ENCODE measurements at regions not wholly inside any gene's neighbourhood (a gene's known extent, or its start where the extent isn't known, plus 50 kb on each side); places are given as distances from the start of the nearest gene placed in this dataset.
"Not testable (repeated sequence)": the region's sequence is repeated elsewhere in the genome, so short reads cannot be mapped to it uniquely, and the experiment has no call there.

- DNase-seq: no peak
Measured at GRCh38 chr5:5783021-5783420, 360.5 kb downstream of the ICE1 start.

- no peak for DNase-seq
Measured at GRCh38 chr5:5782402-5782801, 359.9 kb downstream of the ICE1 start.

GRCh38 chr5:5781335-5781734, 358.9 kb downstream of the ICE1 start:
- DNase-seq: no peak

GRCh38 chr5:5780253-5780652, 357.8 kb downstream of the ICE1 start:
- DNase-seq: no peak

GRCh38 chr5:5777013-5777412, 354.5 kb downstream of the ICE1 start:
- no peak for DNase-seq

GRCh38 chr5:5772202-5772601, 349.7 kb downstream of the ICE1 start:
- DNase-seq: no peak

- DNase-seq: no peak
Measured at GRCh38 chr5:5770825-5771224, 348.3 kb downstream of the ICE1 start.

- DNase-seq: no peak
Measured at GRCh38 chr5:5767286-5767928, 344.9 kb downstream of the ICE1 start.

- no peak for DNase-seq
Measured at GRCh38 chr5:5765066-5765850, 342.8 kb downstream of the ICE1 start.

- no peak for DNase-seq
Measured at GRCh38 chr5:5764246-5764645, 341.8 kb downstream of the ICE1 start.

- DNase-seq: no peak
Measured at GRCh38 chr5:5756762-5757161, 334.3 kb downstream of the ICE1 start.

GRCh38 chr5:5755888-5756287, 333.4 kb downstream of the ICE1 start:
- no peak for DNase-seq

- no peak for DNase-seq
Measured at GRCh38 chr5:5752844-5753243, 330.4 kb downstream of the ICE1 start.

GRCh38 chr5:5751987-5752386, 329.5 kb downstream of the ICE1 start:
- DNase-seq: no peak

- DNase-seq: no peak
Measured at GRCh38 chr5:5751498-5751897, 329.0 kb downstream of the ICE1 start.

GRCh38 chr5:5741418-5741817, 318.9 kb downstream of the ICE1 start:
- no peak for DNase-seq

- no peak for DNase-seq
Measured at GRCh38 chr5:5739490-5739945, 317.0 kb downstream of the ICE1 start.

- DNase-seq: no peak
Measured at GRCh38 chr5:5738797-5739489, 316.5 kb downstream of the ICE1 start.

- DNase-seq: no peak
Measured at GRCh38 chr5:5736007-5736406, 313.5 kb downstream of the ICE1 start.

GRCh38 chr5:5733058-5733457, 310.6 kb downstream of the ICE1 start:
- not testable (repeated sequence) for DNase-seq

GRCh38 chr5:5726401-5726800, 303.9 kb downstream of the ICE1 start:
- DNase-seq: no peak

GRCh38 chr5:5721881-5722280, 299.4 kb downstream of the ICE1 start:
- DNase-seq: no peak

- no peak for DNase-seq
Measured at GRCh38 chr5:5719292-5719691, 296.8 kb downstream of the ICE1 start.

GRCh38 chr5:5716665-5717064, 294.2 kb downstream of the ICE1 start:
- no peak for DNase-seq

All from bone marrow (tissue), 2 donors.